ENCODE measurements at regions not wholly inside any gene's neighbourhood (a gene's known extent, or its start where the extent isn't known, plus 50 kb on each side); places are given as distances from the start of the nearest gene placed in this dataset.

- TF ChIP-seq NFIC (IDR thresholded peaks at IDR 0.05), result no peak
- no peak for TF ChIP-seq FOXM1 (IDR thresholded peaks at IDR 0.05; ENCODE audit: borderline replicate concordance, low read depth)
- no peak for TF ChIP-seq RAD21 (IDR thresholded peaks at IDR 0.05; ENCODE audit: low read depth)
- no peak for TF ChIP-seq ZBTB7A (IDR thresholded peaks at IDR 0.05; ENCODE audit: low read depth)
- TF ChIP-seq EP300 (IDR thresholded peaks at IDR 0.05; ENCODE audit: borderline replicate concordance), result no peak
- TF ChIP-seq MAX (IDR thresholded peaks at IDR 0.05), result no peak
- TF ChIP-seq USF1 (IDR thresholded peaks at IDR 0.05), result no peak
- no peak for TF ChIP-seq REST (IDR thresholded peaks at IDR 0.05; ENCODE audit: low read depth)
- TF ChIP-seq EGR1 (IDR thresholded peaks at IDR 0.05), result no peak
- no peak for TF ChIP-seq CEBPB (IDR thresholded peaks at IDR 0.05)
Observed at GRCh38 chr1:81097860-81098259, 702.9 kb upstream of the ADGRL2 start.
